ENCODE measurements at regions not wholly inside any gene's neighbourhood (a gene's known extent, or its start where the extent isn't known, plus 50 kb on each side); places are given as distances from the start of the nearest gene placed in this dataset.

DNA sequence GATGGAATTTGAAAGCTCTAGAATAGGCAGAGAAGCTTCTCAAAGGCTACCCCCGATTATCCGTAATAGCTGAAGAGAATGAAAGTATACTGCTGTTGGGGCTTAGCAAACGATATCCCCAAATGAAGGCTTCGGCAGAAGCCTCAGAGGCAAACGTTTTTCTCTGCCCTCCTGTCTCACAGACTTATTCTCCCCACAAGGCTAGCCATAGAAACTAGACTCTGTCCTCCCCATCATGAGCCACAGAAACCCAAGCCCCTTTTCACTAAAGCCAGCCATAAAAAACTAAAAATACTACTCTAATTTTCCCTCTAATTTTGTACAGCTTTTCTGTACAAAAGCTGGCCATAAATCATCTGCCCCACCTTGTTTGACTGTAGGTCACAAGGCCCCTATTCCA, 413.4 kb upstream of the CFAP20DC start:
- H3K4me2 ChIP-seq (ENCODE audit: low read depth, low read length), result no peak overlapping the region
- H4K20me1 ChIP-seq (ENCODE audit: insufficient read depth, low read length), result no peaks in the 10 kb centered on the region
- no peaks in the 10 kb centered on the region for H3F3A ChIP-seq (ENCODE audit: insufficient read depth, low read length)
- H3K79me2 ChIP-seq (ENCODE audit: low read length), result no peaks in the 10 kb centered on the region
- no peak overlapping the region for H3K9ac ChIP-seq (ENCODE audit: low read length)
- TF ChIP-seq EZH2phosphoT487 (IDR thresholded peaks at IDR 0.05; ENCODE audit: low read length) (no peak), EZH2 (optimal IDR thresholded peaks at IDR 0.05; ENCODE audit: low read depth, low read length) (no peak)
- TF ChIP-seq, protein P1, sequence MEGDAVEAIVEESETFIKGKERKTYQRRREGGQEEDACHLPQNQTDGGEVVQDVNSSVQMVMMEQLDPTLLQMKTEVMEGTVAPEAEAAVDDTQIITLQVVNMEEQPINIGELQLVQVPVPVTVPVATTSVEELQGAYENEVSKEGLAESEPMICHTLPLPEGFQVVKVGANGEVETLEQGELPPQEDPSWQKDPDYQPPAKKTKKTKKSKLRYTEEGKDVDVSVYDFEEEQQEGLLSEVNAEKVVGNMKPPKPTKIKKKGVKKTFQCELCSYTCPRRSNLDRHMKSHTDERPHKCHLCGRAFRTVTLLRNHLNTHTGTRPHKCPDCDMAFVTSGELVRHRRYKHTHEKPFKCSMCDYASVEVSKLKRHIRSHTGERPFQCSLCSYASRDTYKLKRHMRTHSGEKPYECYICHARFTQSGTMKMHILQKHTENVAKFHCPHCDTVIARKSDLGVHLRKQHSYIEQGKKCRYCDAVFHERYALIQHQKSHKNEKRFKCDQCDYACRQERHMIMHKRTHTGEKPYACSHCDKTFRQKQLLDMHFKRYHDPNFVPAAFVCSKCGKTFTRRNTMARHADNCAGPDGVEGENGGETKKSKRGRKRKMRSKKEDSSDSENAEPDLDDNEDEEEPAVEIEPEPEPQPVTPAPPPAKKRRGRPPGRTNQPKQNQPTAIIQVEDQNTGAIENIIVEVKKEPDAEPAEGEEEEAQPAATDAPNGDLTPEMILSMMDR (IDR thresholded peaks at IDR 0.05; ENCODE audit: low read length), result no peak
- H3K4me3 ChIP-seq (ENCODE audit: low read length), result no peak overlapping the region
- H3K27me3 ChIP-seq (replicated peaks; ENCODE audit: insufficient read depth, low read length), result no peaks in the 10 kb centered on the region
- no peak overlapping the region for H3K27ac ChIP-seq (ENCODE audit: low read length)
- H3K36me3 ChIP-seq (replicated peaks; ENCODE audit: insufficient read depth, low read length), result no peaks in the 10 kb centered on the region
- H3K9me2 ChIP-seq (replicated peaks; ENCODE audit: insufficient read depth, low read length), result no peaks in the 10 kb centered on the region
- H2AFZ ChIP-seq (ENCODE audit: low read length), result no peak overlapping the region
- no peak for DNase-seq
- H3K4me1 ChIP-seq (ENCODE audit: low read length), result no peaks in the 10 kb centered on the region
- H3K9me3 ChIP-seq (replicated peaks; ENCODE audit: insufficient read depth, low read length), result no peaks in the 10 kb centered on the region

DNA sequence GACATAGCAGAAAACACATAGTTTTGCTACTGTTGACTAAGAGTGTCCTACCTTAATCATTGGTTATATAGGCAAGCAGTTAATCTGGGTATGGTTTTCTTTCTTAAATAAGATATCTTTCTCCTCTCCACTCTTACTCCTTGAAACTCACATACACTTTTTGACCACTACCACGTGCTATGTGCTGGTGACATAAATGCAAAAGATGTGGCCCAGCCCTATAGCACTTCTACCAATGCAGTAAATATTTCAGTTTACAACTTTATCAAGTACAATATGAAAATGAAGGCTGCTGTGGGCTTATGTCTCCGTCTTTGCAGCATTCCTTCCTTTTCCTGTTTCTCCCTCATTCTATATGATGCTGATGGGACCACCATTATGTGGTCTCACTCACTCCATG, 410.2 kb upstream of the CFAP20DC start:
- no peaks in the 10 kb centered on the region for H3K36me3 ChIP-seq (replicated peaks; ENCODE audit: insufficient read depth, low read length)
- H4K20me1 ChIP-seq (ENCODE audit: insufficient read depth, low read length), result no peaks in the 10 kb centered on the region
- TF ChIP-seq, protein P1 (IDR thresholded peaks at IDR 0.05; ENCODE audit: low read length), result no peak
- TF ChIP-seq EZH2phosphoT487 (IDR thresholded peaks at IDR 0.05; ENCODE audit: low read length) (no peak), EZH2 (optimal IDR thresholded peaks at IDR 0.05; ENCODE audit: low read depth, low read length) (no peak)
- no peaks in the 10 kb centered on the region for H3K9me2 ChIP-seq (replicated peaks; ENCODE audit: insufficient read depth, low read length)
- H3K4me2 ChIP-seq (ENCODE audit: low read depth, low read length), result no peak overlapping the region
- no peak overlapping the region for H3K4me3 ChIP-seq (ENCODE audit: low read length)
- H2AFZ ChIP-seq (ENCODE audit: low read length), result no peak overlapping the region
- H3K9me3 ChIP-seq (replicated peaks; ENCODE audit: insufficient read depth, low read length), result no peaks in the 10 kb centered on the region
- no peaks in the 10 kb centered on the region for H3K4me1 ChIP-seq (ENCODE audit: low read length)
- H3K27me3 ChIP-seq (replicated peaks; ENCODE audit: insufficient read depth, low read length), result no peaks in the 10 kb centered on the region
- DNase-seq, result no peak
- no peaks in the 10 kb centered on the region for H3F3A ChIP-seq (ENCODE audit: insufficient read depth, low read length)
- no peak overlapping the region for H3K9ac ChIP-seq (ENCODE audit: low read length)
- no peaks in the 10 kb centered on the region for H3K79me2 ChIP-seq (ENCODE audit: low read length)
- no peak overlapping the region for H3K27ac ChIP-seq (ENCODE audit: low read length)

DNA sequence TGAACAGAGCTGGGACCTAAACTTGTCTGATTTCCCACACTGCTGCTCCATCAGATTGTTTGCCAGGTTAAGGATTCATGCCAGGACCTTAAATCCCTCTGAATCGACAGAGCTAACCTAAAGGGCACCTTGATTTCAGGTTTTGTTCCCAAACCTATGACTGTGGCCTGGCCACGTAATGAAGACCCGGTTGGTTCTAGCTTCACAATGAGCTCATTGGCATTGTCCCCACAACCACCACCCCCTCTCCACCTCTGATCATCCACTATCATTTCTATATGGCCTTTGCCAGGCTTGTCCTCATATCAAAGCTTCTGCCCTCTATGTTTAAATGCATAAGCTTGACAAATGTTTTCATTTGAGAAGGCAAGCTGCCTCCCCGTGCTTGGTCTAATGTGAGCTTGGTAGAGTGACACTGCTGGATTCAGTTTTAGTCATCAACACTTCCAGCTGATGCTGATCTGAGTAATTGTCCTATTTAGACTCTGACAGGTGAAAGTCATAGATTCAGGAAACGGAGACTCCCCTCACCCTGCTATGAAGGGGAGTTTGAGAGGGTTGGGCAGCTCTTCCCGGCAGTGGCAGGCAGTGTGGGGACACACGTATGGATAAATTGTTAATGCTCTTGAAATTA, 407.1 kb upstream of the CFAP20DC start:
- H3K4me3 ChIP-seq (ENCODE audit: low read length), result no peak overlapping the region
- peaks cover 18% of the 10 kb centered on the region for H3K4me1 ChIP-seq (ENCODE audit: low read length)
- peaks cover 8% of the 10 kb centered on the region for H3F3A ChIP-seq (ENCODE audit: insufficient read depth, low read length)
- no peaks in the 10 kb centered on the region for H3K79me2 ChIP-seq (ENCODE audit: low read length)
- H3K9ac ChIP-seq (ENCODE audit: low read length), result no peak overlapping the region
- no peaks in the 10 kb centered on the region for H3K9me3 ChIP-seq (replicated peaks; ENCODE audit: insufficient read depth, low read length)
- TF ChIP-seq EZH2 (optimal IDR thresholded peaks at IDR 0.05; ENCODE audit: low read depth, low read length) (no peak), EZH2phosphoT487 (IDR thresholded peaks at IDR 0.05; ENCODE audit: low read length) (no peak)
- TF ChIP-seq, protein P1 (IDR thresholded peaks at IDR 0.05; ENCODE audit: low read length), result no peak
- no peaks in the 10 kb centered on the region for H3K27me3 ChIP-seq (replicated peaks; ENCODE audit: insufficient read depth, low read length)
- no peak for DNase-seq
- no peaks in the 10 kb centered on the region for H4K20me1 ChIP-seq (ENCODE audit: insufficient read depth, low read length)
- H3K9me2 ChIP-seq (replicated peaks; ENCODE audit: insufficient read depth, low read length), result no peaks in the 10 kb centered on the region
- H3K27ac ChIP-seq (ENCODE audit: low read length), result no peak overlapping the region
- no peak overlapping the region for H3K4me2 ChIP-seq (ENCODE audit: low read depth, low read length)
- no peaks in the 10 kb centered on the region for H3K36me3 ChIP-seq (replicated peaks; ENCODE audit: insufficient read depth, low read length)
- H2AFZ ChIP-seq (ENCODE audit: low read length), result no peak overlapping the region

All from MM.1S (cell line).